Testis (tissue), 2 donors: ENCODE measurements at regions not wholly inside any gene's neighbourhood (a gene's known extent, or its start where the extent isn't known, plus 50 kb on each side); places are given as distances from the start of the nearest gene placed in this dataset.

Source experiments
- POLR2A ChIP-seq: fragments of 450-650 bp; IDR thresholded peaks from one replicate; pipeline ENCODE4 v1.6.1; 2017; ENCODE audit warnings: antibody characterized with exemption, mild to moderate bottlenecking, moderate library complexity
- TF ChIP-seq, protein P1 (sequence below), 3 experiments: fragments of 450-650 bp in 2 of 3; fragments of 200-600 bp in 1 of 3; sonication (generic) in 1 of 3; IDR thresholded peaks; one replicate each; pipeline ENCODE4 v1.5.1; 2016 to 2019; ENCODE audit warnings: antibody characterized with exemption in 3 of 3, mild to moderate bottlenecking in 2 of 3, moderate library complexity in 1 of 3

DNA sequence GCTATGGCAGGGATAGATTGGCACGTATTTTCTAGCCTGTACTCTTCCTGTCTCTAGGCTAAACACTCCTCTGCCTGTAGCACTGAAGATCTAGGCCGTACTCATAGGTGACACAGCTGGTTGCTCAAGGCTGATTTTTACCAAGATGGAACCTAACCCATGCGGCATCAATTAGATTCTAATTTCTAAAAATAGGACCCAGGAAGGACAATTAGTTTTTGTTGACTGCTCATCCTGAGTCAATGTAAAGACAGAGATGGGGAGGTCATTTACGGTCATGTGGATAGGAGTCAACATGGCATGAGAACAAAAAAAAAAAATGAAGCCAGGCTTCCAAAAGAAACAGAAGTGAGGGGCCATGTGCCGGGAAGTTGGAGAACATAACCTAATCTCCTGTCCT lies 360.7 kb upstream of the ETAA1 start:
- TF ChIP-seq, protein P1, sequence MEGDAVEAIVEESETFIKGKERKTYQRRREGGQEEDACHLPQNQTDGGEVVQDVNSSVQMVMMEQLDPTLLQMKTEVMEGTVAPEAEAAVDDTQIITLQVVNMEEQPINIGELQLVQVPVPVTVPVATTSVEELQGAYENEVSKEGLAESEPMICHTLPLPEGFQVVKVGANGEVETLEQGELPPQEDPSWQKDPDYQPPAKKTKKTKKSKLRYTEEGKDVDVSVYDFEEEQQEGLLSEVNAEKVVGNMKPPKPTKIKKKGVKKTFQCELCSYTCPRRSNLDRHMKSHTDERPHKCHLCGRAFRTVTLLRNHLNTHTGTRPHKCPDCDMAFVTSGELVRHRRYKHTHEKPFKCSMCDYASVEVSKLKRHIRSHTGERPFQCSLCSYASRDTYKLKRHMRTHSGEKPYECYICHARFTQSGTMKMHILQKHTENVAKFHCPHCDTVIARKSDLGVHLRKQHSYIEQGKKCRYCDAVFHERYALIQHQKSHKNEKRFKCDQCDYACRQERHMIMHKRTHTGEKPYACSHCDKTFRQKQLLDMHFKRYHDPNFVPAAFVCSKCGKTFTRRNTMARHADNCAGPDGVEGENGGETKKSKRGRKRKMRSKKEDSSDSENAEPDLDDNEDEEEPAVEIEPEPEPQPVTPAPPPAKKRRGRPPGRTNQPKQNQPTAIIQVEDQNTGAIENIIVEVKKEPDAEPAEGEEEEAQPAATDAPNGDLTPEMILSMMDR (IDR thresholded peaks at IDR 0.05): no peak
- TF ChIP-seq POLR2A: no peak
